ENCODE measurements at regions not wholly inside any gene's neighbourhood (a gene's known extent, or its start where the extent isn't known, plus 50 kb on each side); places are given as distances from the start of the nearest gene placed in this dataset.

GRCh38 chr2:67919490-67919889 is 143.3 kb downstream of the C1D start:
- TF ChIP-seq CTCF (IDR thresholded peaks at IDR 0.05; ENCODE audit: borderline replicate concordance, extremely low read depth, low read length, poor library complexity, severe bottlenecking), result no peak
- TF ChIP-seq EZH2 (IDR thresholded peaks at IDR 0.05; ENCODE audit: borderline replicate concordance, low read depth, low read length, severe bottlenecking), result no peak

All from DND-41 (cell line).